ENCODE measurements at regions not wholly inside any gene's neighbourhood (a gene's known extent, or its start where the extent isn't known, plus 50 kb on each side); places are given as distances from the start of the nearest gene placed in this dataset.

GRCh38 chr5:158304607-158305006 lies 445.7 kb upstream of the CLINT1 start:
- Histone ChIP-seq H3K36me3 (no peaks in the 10 kb centered on the region), H3K27me3 (no peaks in the 10 kb centered on the region), H3K4me3 (no peak overlapping the region), H3K9me3 (no peaks in the 10 kb centered on the region), H3K27ac (no peak overlapping the region), H3K4me1 (no peaks in the 10 kb centered on the region)
- intact Hi-C loops (cut with DNase I; ENCODE audit: low total_unique reads) (no loop called here), in situ Hi-C loops (cut with MboI; ENCODE audit: low sequenced_read_pairs in 4 of 4) (no loop called here)
- ATAC-seq (no peak), DNase-seq (no peak)
- TF ChIP-seq CTCF (IDR thresholded peaks at IDR 0.05 in 4 of 5, conservative IDR thresholded peaks at IDR 0.05 in 1 of 5) = no peak
- no peak for TF ChIP-seq POLR2A (IDR thresholded peaks at IDR 0.05)

- no peaks in the 10 kb centered on the region for H3K9me3 ChIP-seq
- H3K4me1 ChIP-seq = no peaks in the 10 kb centered on the region
- no peak for ATAC-seq
- H3K36me3 ChIP-seq = no peaks in the 10 kb centered on the region
- no peak overlapping the region for H3K27ac ChIP-seq
- in situ Hi-C loops (cut with MboI; ENCODE audit: low sequenced_read_pairs in 4 of 4) (no loop called here), intact Hi-C loops (cut with DNase I; ENCODE audit: low total_unique reads) (no loop called here)
- DNase-seq = no peak
- no peak overlapping the region for H3K4me3 ChIP-seq
- TF ChIP-seq CTCF (IDR thresholded peaks at IDR 0.05 in 4 of 5, conservative IDR thresholded peaks at IDR 0.05 in 1 of 5) (no peak), POLR2A (IDR thresholded peaks at IDR 0.05) (no peak)
- H3K27me3 ChIP-seq = no peaks in the 10 kb centered on the region
These were observed 444.9 kb upstream of the CLINT1 start for GRCh38 chr5:158303883-158304282.

GRCh38 chr5:158303275-158303674 lies 444.3 kb upstream of the CLINT1 start:
- TF ChIP-seq CTCF (IDR thresholded peaks at IDR 0.05 in 4 of 5, conservative IDR thresholded peaks at IDR 0.05 in 1 of 5) (no peak), POLR2A (IDR thresholded peaks at IDR 0.05) (no peak)
- in situ Hi-C loops (cut with MboI; ENCODE audit: low sequenced_read_pairs in 4 of 4) (no loop called here), intact Hi-C loops (cut with DNase I; ENCODE audit: low total_unique reads) (no loop called here)
- DNase-seq (no peak), ATAC-seq (no peak)
- Histone ChIP-seq H3K9me3 (no peaks in the 10 kb centered on the region), H3K4me1 (no peaks in the 10 kb centered on the region), H3K27me3 (no peaks in the 10 kb centered on the region), H3K36me3 (no peaks in the 10 kb centered on the region), H3K27ac (no peak overlapping the region), H3K4me3 (no peak overlapping the region)

GRCh38 chr5:158302029-158302428 lies 443.1 kb upstream of the CLINT1 start:
- in situ Hi-C loops (cut with MboI; ENCODE audit: low sequenced_read_pairs in 4 of 4) (no loop called here), intact Hi-C loops (cut with DNase I; ENCODE audit: low total_unique reads) (no loop called here)
- no peak for ATAC-seq

More at GRCh38 chr5:158302029-158302428, 443.1 kb upstream of the CLINT1 start:
- no peaks in the 10 kb centered on the region for H3K36me3 ChIP-seq
- no peaks in the 10 kb centered on the region for H3K9me3 ChIP-seq
- no peaks in the 10 kb centered on the region for H3K4me1 ChIP-seq
- H3K27ac ChIP-seq = no peak overlapping the region
- no peak for TF ChIP-seq POLR2A (IDR thresholded peaks at IDR 0.05)
- TF ChIP-seq CTCF (IDR thresholded peaks at IDR 0.05 in 4 of 5, conservative IDR thresholded peaks at IDR 0.05 in 1 of 5) = no peak
- DNase-seq = no peak
- H3K27me3 ChIP-seq = no peaks in the 10 kb centered on the region
- H3K4me3 ChIP-seq = no peak overlapping the region

Data from gastrocnemius medialis (tissue), 4 donors.